CD14-positive monocyte (primary cell): ENCODE measurements at regions not wholly inside any gene's neighbourhood (a gene's known extent, or its start where the extent isn't known, plus 50 kb on each side); places are given as distances from the start of the nearest gene placed in this dataset.

Experiments
- DNase-seq, 3 donors: peaks; one replicate each; pipeline ENCODE4 v3.0.0-alpha.2; 2011 to 2022
- H2AFZ ChIP-seq: 2 replicates; pipeline ENCODE4 v1.6.0; 2012; ENCODE audit warnings: mild to moderate bottlenecking, low read depth, low read length, inconsistent platforms; ENCODE audit not compliant: insufficient read depth, poor library complexity, severe bottlenecking
- H3K27ac ChIP-seq, 2 donors: 1 replicate in 1 of 2; 2 replicates in 1 of 2; pipeline ENCODE4 v1.5.1; 2012 to 2013; ENCODE audit warnings: low read length in 2 of 2, control low read depth in 1 of 2, inconsistent platforms in 1 of 2, low read depth in 1 of 2, mild to moderate bottlenecking in 1 of 2
- H3K27me3 ChIP-seq, 2 donors: one replicate each; pipeline versions ENCODE4 v1.6.0 to v1.6.1; 2011 to 2013; ENCODE audit warnings: low read length in 2 of 2; ENCODE audit not compliant: control insufficient read depth in 2 of 2, insufficient read depth in 2 of 2
- H3K36me3 ChIP-seq, 2 donors: replicated peaks in 1 of 2; 1 replicate in 1 of 2; 2 replicates in 1 of 2; pipeline versions ENCODE4 v1.5.1 to v1.6.1; 2012 to 2013; ENCODE audit warnings: low read length in 2 of 2, control low read depth in 1 of 2, inconsistent platforms in 1 of 2, mild to moderate bottlenecking in 1 of 2; ENCODE audit not compliant: insufficient read depth in 2 of 2, control insufficient read depth in 1 of 2
- H3K4me1 ChIP-seq, 2 donors: 1 replicate in 1 of 2; 2 replicates in 1 of 2; pipeline versions ENCODE4 v1.5.1 to v1.6.1; 2012 to 2013; ENCODE audit warnings: low read length in 2 of 2, control low read depth in 1 of 2, inconsistent platforms in 1 of 2, mild to moderate bottlenecking in 1 of 2, moderate library complexity in 1 of 2; ENCODE audit not compliant: insufficient read depth in 2 of 2, control insufficient read depth in 1 of 2
- H3K4me2 ChIP-seq: replicated peaks from 2 replicates; pipeline ENCODE3; 2012; ENCODE audit warnings: low read length, moderate library complexity, mild to moderate bottlenecking; ENCODE audit not compliant: poor library complexity, severe bottlenecking; ENCODE audit errors: extremely low read depth
- H3K4me3 ChIP-seq, 3 experiments: fragments of 200-600 bp in 1 of 3; sonication (generic) in 1 of 3; replicated peaks in 1 of 3; 1 replicate in 2 of 3; 2 replicates in 1 of 3; pipeline ENCODE4 v1.5.1; 2011 to 2013; ENCODE audit warnings: low read length in 3 of 3, mild to moderate bottlenecking in 3 of 3, control low read depth in 2 of 3, low read depth in 2 of 3, inconsistent platforms in 1 of 3, moderate library complexity in 1 of 3
- H3K79me2 ChIP-seq: 2 replicates; pipeline ENCODE4 v1.6.0; 2012; ENCODE audit warnings: mild to moderate bottlenecking, control low read depth, inconsistent platforms, low read length, moderate library complexity; ENCODE audit not compliant: insufficient read depth
- H3K9ac ChIP-seq: 2 replicates; pipeline ENCODE4 v1.6.0; 2017; ENCODE audit warnings: low read length, mild to moderate bottlenecking; ENCODE audit not compliant: insufficient read depth, poor library complexity, severe bottlenecking
- H3K9me3 ChIP-seq, 2 donors: replicated peaks in 1 of 2; 1 replicate in 1 of 2; 2 replicates in 1 of 2; pipeline versions ENCODE4 v1.5.1 to v1.6.1; 2012 to 2013; ENCODE audit warnings: low read length in 2 of 2, control low read depth in 1 of 2; ENCODE audit not compliant: control insufficient read depth in 1 of 2, insufficient read depth in 1 of 2
- H4K20me1 ChIP-seq: 2 replicates; pipeline ENCODE4 v1.6.0; 2012; ENCODE audit warnings: mild to moderate bottlenecking, low read length, control low read depth, moderate library complexity; ENCODE audit not compliant: insufficient read depth
- H3K27ac Mint-ChIP-seq, 7 donors: one replicate each; pipeline ENCODE4 v1.8.0; 2020; ENCODE audit warnings: mild to moderate bottlenecking in 7 of 7, mixed read lengths in 7 of 7, moderate library complexity in 6 of 7, inconsistent platforms in 2 of 7
- H3K27me3 Mint-ChIP-seq, 3 donors: one replicate each; pipeline ENCODE4 v1.8.0; 2021 to 2022; ENCODE audit warnings: low read depth in 3 of 3, mild to moderate bottlenecking in 3 of 3, mixed read lengths in 3 of 3, moderate library complexity in 3 of 3, inconsistent platforms in 1 of 3
- H3K36me3 Mint-ChIP-seq, 2 donors: one replicate each; pipeline ENCODE4 v1.8.0; 2020; ENCODE audit warnings: mixed read lengths in 2 of 2, inconsistent platforms in 1 of 2, mild to moderate bottlenecking in 1 of 2
- H3K4me1 Mint-ChIP-seq: one replicate; pipeline ENCODE4 v1.8.0; 2020; ENCODE audit warnings: mild to moderate bottlenecking, mixed read lengths
- H3K4me3 Mint-ChIP-seq, 2 donors: one replicate each; pipeline ENCODE4 v1.8.0; 2020; ENCODE audit warnings: mild to moderate bottlenecking in 2 of 2, mixed read lengths in 2 of 2, moderate library complexity in 1 of 2
- H3K9me3 Mint-ChIP-seq, 7 donors: one replicate each; pipeline ENCODE4 v1.8.0; 2020 to 2022; ENCODE audit warnings: mixed read lengths in 7 of 7, mild to moderate bottlenecking in 6 of 7, moderate library complexity in 6 of 7, inconsistent platforms in 2 of 7
- CTCF ChIP-seq: fragments of 200-600 bp; IDR thresholded peaks from one replicate; pipeline ENCODE4 v1.8.0; 2022; ENCODE audit warnings: antibody characterized with exemption, mild to moderate bottlenecking
- WGBS: methylation state at CpG from one replicate; pipeline ENCODE4 v1.1.5; 2013; ENCODE audit warnings: missing lambda C conversion rate; ENCODE audit not compliant: insufficient coverage; 5-methylcytosine and 5-hydroxymethylcytosine counted together
- intact Hi-C, 2 donors: fragments of 100-400 bp; cut with micrococcal nuclease; formaldehyde crosslinking; loops; one replicate each; pipeline versions ENCODE4 v1.15.0 to v1.15.1; 2023

- Mint-ChIP-seq H3K36me3 (peaks cover 0 to 6% of the 10 kb centered on the region in 2 donors), H3K4me1 (peaks cover 38% of the 10 kb centered on the region), H3K27ac (peak overlapping the region; percentile 73 to 87 (median 84)), H3K9me3 (peaks cover 0 to 4% (median 0%) of the 10 kb centered on the region in 7 donors), H3K27me3 (no peaks in the 10 kb centered on the region), H3K4me3 (no peak overlapping the region)
- Histone ChIP-seq H3K9ac (no peak overlapping the region), H3K9me3 (peaks cover 0 to 4% of the 10 kb centered on the region in 2 donors), H3K4me1 (peaks cover 31 to 35% of the 10 kb centered on the region in 2 donors), H3K27ac (peak overlapping the region; percentile 23 to 68), H3K79me2 (no peaks in the 10 kb centered on the region), H4K20me1 (no peaks in the 10 kb centered on the region), H3K36me3 (no peaks in the 10 kb centered on the region), H2AFZ (no peak overlapping the region), H3K4me2 (no peak overlapping the region), H3K27me3 (no peaks in the 10 kb centered on the region), H3K4me3 (no peak overlapping the region)
- TF ChIP-seq CTCF, result no peak
- intact Hi-C loops, result loop anchor here (5.0 to 10.0 kb wide), 3 partner anchors 75 to 340 kb away; no protein-coding TSS in a partner anchor
- peak; percentile 2 to 37 (median 14) for DNase-seq
Measured at GRCh38 chr9:91087462-91087759, 274.3 kb downstream of the AUH start.

DNA sequence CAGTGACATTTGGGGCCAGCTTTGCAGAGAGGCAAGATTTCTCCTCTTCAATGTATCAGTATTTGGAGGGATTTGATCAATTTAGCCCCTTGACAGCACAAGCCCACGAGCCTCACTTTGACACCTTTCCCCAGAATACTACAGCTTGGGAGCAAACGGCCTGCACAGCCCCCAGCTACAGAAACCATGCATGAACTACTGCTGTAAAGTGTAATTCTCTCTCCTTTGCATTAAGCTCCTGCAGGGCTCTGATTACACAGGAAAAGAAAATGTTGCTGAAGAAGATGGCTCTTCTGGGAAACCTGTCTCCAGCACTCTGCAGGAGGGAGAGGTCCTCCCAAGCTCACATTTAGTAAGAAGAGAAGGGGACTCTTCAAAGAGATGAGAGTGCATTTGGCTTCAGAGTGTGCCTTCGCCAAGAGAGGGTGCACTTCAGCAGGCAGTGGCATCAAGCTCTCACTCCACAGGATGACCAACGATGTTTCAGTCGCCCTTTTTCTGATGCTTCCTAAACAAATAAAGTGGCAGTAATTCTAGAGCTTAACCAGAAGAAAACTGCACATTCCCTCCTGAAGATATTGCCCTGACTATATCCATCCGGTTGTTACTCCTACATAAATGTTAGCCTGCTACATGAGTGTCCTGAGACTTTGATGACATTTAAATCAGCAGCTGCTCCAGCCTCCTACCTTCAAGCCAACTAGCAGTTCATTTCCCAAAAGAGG lies 272.2 kb downstream of the AUH start:
- Histone ChIP-seq H3K27ac (no peak overlapping the region), H4K20me1 (no peaks in the 10 kb centered on the region), H3K4me2 (no peak overlapping the region), H3K9me3 (peaks cover 0 to 4% of the 10 kb centered on the region in 2 donors), H3K79me2 (no peaks in the 10 kb centered on the region), H3K27me3 (no peaks in the 10 kb centered on the region), H2AFZ (no peak overlapping the region), H3K36me3 (no peaks in the 10 kb centered on the region), H3K9ac (no peak overlapping the region), H3K4me1 (peaks cover 30 to 31% of the 10 kb centered on the region in 2 donors), H3K4me3 (no peak overlapping the region)
- Mint-ChIP-seq H3K27ac (peak overlapping the region in 1 of 7 donors; percentile 57), H3K4me1 (peaks cover 32% of the 10 kb centered on the region), H3K4me3 (no peak overlapping the region), H3K27me3 (no peaks in the 10 kb centered on the region), H3K36me3 (peaks cover 0 to 6% of the 10 kb centered on the region in 2 donors), H3K9me3 (peaks cover under 1 to 11% (median 5%) of the 10 kb centered on the region in 7 donors)
- TF ChIP-seq CTCF, result peak; percentile 19
- WGBS, result 26% methylated on average over 3 of the region's 6 CpGs
- peak in 2 of 3 donors; percentile 8 to 29 for DNase-seq
- intact Hi-C loops, result loop anchor here (5.0 to 10.0 kb wide), 3 partner anchors 73 to 338 kb away; no protein-coding TSS in a partner anchor
